ENCODE measurements at regions not wholly inside any gene's neighbourhood (a gene's known extent, or its start where the extent isn't known, plus 50 kb on each side); places are given as distances from the start of the nearest gene placed in this dataset.

GRCh38 chr16:6708576-6709215 lies 623.9 kb upstream of the RBFOX1 start:
- intact Hi-C loops (cut with DNase I; ENCODE audit: low total_unique reads): no loop called here
- Histone ChIP-seq H3K27ac (no peak overlapping the region), H3K9me3 (peaks cover 0 to 12% of the 10 kb centered on the region in 2 donors), H3K27me3 (no peaks in the 10 kb centered on the region), H3K36me3 (no peaks in the 10 kb centered on the region), H3K4me3 (no peak overlapping the region), H3K4me1 (no peaks in the 10 kb centered on the region)
- no peak for DNase-seq (ENCODE audit: low spot score in 2 of 2)
- TF ChIP-seq POLR2AphosphoS5 (IDR thresholded peaks at IDR 0.05): no peak
- TF ChIP-seq, protein P1, sequence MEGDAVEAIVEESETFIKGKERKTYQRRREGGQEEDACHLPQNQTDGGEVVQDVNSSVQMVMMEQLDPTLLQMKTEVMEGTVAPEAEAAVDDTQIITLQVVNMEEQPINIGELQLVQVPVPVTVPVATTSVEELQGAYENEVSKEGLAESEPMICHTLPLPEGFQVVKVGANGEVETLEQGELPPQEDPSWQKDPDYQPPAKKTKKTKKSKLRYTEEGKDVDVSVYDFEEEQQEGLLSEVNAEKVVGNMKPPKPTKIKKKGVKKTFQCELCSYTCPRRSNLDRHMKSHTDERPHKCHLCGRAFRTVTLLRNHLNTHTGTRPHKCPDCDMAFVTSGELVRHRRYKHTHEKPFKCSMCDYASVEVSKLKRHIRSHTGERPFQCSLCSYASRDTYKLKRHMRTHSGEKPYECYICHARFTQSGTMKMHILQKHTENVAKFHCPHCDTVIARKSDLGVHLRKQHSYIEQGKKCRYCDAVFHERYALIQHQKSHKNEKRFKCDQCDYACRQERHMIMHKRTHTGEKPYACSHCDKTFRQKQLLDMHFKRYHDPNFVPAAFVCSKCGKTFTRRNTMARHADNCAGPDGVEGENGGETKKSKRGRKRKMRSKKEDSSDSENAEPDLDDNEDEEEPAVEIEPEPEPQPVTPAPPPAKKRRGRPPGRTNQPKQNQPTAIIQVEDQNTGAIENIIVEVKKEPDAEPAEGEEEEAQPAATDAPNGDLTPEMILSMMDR (IDR thresholded peaks at IDR 0.05): no peak
- TF ChIP-seq POLR2A (IDR thresholded peaks at IDR 0.05): no peak

DNA sequence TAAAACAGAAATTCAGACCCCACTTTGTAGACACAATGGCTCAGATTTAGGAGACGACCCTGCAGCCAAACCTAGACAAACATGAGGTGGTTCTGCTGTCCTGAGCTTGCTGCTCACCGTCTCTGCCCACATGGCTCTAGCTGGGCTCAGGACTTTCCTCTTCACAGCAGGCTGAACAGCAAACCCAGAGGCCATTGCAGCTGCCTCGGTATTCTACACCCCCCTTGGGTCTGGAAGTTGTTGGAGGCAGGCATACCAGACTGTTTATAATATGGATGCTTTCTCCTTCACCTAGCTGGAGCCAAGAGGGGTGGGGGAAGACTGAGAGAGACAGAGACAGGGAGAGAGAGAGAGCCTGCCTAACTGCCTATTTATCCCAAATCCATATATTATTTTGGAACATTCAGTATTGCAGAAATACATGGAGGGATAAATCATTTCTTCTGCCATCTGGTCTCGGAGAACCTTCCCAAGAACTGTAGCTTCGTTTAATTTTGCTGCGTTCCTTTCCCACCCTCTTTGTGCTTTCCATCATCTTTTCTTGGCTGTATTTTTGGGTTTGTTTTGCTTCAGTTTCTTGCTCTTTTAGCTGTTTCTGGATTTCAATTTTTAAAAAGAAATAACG lies 628.2 kb upstream of the RBFOX1 start:
- H3K4me3 ChIP-seq: no peak overlapping the region
- DNase-seq (ENCODE audit: low spot score in 2 of 2): no peak
- TF ChIP-seq, protein P1 (IDR thresholded peaks at IDR 0.05): no peak
- TF ChIP-seq POLR2A (IDR thresholded peaks at IDR 0.05) (no peak), POLR2AphosphoS5 (IDR thresholded peaks at IDR 0.05) (no peak)
- H3K9me3 ChIP-seq: no peaks in the 10 kb centered on the region
- no peaks in the 10 kb centered on the region for H3K27me3 ChIP-seq
- intact Hi-C loops (cut with DNase I; ENCODE audit: low total_unique reads): no loop called here
- no peaks in the 10 kb centered on the region for H3K36me3 ChIP-seq
- H3K4me1 ChIP-seq: no peaks in the 10 kb centered on the region
- no peak overlapping the region for H3K27ac ChIP-seq

DNA sequence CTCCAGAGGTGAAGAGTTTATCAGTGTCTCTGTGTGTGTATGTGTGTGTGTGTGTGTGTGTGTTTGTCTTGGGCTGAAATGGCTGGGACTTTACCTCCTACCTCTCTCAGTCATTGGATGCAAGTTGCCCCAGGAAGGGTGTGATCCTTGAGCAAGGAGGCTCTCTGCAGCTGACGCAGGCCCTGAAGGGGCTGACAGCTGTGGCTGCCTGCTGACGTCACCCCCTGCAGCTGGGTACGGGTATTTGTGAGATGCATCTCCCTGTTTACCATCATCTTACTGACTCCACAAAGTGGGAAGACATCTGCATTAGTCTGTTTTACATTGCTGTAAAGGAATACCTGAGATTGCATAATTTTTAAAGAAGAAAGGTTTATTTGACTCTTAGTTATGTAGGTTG lies 631.5 kb upstream of the RBFOX1 start:
- H3K4me1 ChIP-seq: no peaks in the 10 kb centered on the region
- no peak overlapping the region for H3K4me3 ChIP-seq
- no peaks in the 10 kb centered on the region for H3K9me3 ChIP-seq
- H3K27ac ChIP-seq: no peak overlapping the region
- TF ChIP-seq, protein P1 (IDR thresholded peaks at IDR 0.05): no peak
- TF ChIP-seq POLR2AphosphoS5 (IDR thresholded peaks at IDR 0.05) (no peak), POLR2A (IDR thresholded peaks at IDR 0.05) (no peak)
- no peaks in the 10 kb centered on the region for H3K27me3 ChIP-seq
- intact Hi-C loops (cut with DNase I; ENCODE audit: low total_unique reads): no loop called here
- no peak for DNase-seq (ENCODE audit: low spot score in 2 of 2)
- no peaks in the 10 kb centered on the region for H3K36me3 ChIP-seq

GRCh38 chr16:6698548-6698947 lies 634.1 kb upstream of the RBFOX1 start:
- Histone ChIP-seq H3K9me3 (no peaks in the 10 kb centered on the region), H3K4me3 (no peak overlapping the region), H3K27me3 (no peaks in the 10 kb centered on the region), H3K27ac (no peak overlapping the region), H3K4me1 (no peaks in the 10 kb centered on the region), H3K36me3 (no peaks in the 10 kb centered on the region)
- intact Hi-C loops (cut with DNase I; ENCODE audit: low total_unique reads): no loop called here
- DNase-seq (ENCODE audit: low spot score in 2 of 2): no peak
- TF ChIP-seq POLR2AphosphoS5 (IDR thresholded peaks at IDR 0.05): no peak
- TF ChIP-seq POLR2A (IDR thresholded peaks at IDR 0.05): no peak
- TF ChIP-seq, protein P1 (IDR thresholded peaks at IDR 0.05): no peak

- intact Hi-C loops (cut with DNase I; ENCODE audit: low total_unique reads): no loop called here
- no peak overlapping the region for H3K27ac ChIP-seq
- DNase-seq (ENCODE audit: low spot score in 2 of 2): no peak
- peaks cover 0 to 4% of the 10 kb centered on the region in 2 donors for H3K9me3 ChIP-seq
- no peak overlapping the region for H3K4me3 ChIP-seq
- TF ChIP-seq POLR2A (IDR thresholded peaks at IDR 0.05): no peak
- H3K27me3 ChIP-seq: no peaks in the 10 kb centered on the region
- H3K36me3 ChIP-seq: no peaks in the 10 kb centered on the region
- H3K4me1 ChIP-seq: no peaks in the 10 kb centered on the region
These were observed 637.0 kb upstream of the RBFOX1 start for GRCh38 chr16:6695666-6696065.

All from breast epithelium (tissue), 4 donors.